H1 (cell line): ENCODE measurements at regions not wholly inside any gene's neighbourhood (a gene's known extent, or its start where the extent isn't known, plus 50 kb on each side); places are given as distances from the start of the nearest gene placed in this dataset.

Experiments
- HDAC6 ChIP-seq: IDR thresholded peaks from one replicate; pipeline ENCODE4 v1.7.1; 2012; ENCODE audit warnings: low read depth, mild to moderate bottlenecking, inconsistent platforms, low read length, moderate library complexity
- TF ChIP-seq, protein P1 (sequence below): IDR thresholded peaks from 2 replicates; pipeline ENCODE4 v1.6.1; 2012; ENCODE audit warnings: inconsistent platforms

DNA sequence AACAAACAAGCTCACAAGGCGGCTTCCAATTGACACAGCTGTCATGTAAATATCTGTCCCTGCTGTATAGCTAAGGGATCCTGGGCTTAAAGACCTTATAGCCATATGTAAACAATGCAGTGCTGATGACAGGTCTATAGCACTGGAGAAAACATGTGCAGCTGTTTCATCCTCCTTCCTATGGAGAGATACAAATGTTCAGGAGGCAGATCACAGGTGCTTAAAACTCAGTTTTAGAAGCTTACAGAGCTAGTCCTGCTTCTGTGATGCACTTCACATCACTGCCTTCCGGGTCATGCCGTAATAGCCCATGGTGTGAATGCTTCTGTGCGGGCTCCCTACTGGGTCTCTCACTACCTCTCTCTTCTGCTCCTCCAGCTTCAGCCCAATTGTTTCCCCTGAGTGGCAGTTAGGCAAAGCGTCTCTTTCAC is 262.4 kb upstream of the CHST9 start (continued):
- TF ChIP-seq, protein P1, sequence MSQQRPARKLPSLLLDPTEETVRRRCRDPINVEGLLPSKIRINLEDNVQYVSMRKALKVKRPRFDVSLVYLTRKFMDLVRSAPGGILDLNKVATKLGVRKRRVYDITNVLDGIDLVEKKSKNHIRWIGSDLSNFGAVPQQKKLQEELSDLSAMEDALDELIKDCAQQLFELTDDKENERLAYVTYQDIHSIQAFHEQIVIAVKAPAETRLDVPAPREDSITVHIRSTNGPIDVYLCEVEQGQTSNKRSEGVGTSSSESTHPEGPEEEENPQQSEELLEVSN, result no peak
- TF ChIP-seq HDAC6, result no peak
- TF ChIP-seq, all 59 proteins: peak for 0
